PC-3 (cell line): ENCODE measurements at regions not wholly inside any gene's neighbourhood (a gene's known extent, or its start where the extent isn't known, plus 50 kb on each side); places are given as distances from the start of the nearest gene placed in this dataset.

Experiments
- EZH2 ChIP-seq: fragments of 300-600 bp; sonication (generic); IDR thresholded peaks from one replicate; pipeline ENCODE4 v1.6.1; 2017; ENCODE audit warnings: antibody characterized with exemption, mild to moderate bottlenecking, low read length; ENCODE audit not compliant: unreplicated experiment
- EZH2phosphoT487 ChIP-seq: fragments of 300-600 bp; sonication (generic); IDR thresholded peaks from 2 replicates; pipeline ENCODE4 v1.6.1; 2018; ENCODE audit warnings: mild to moderate bottlenecking, antibody characterized with exemption, low read length, borderline replicate concordance
- TF ChIP-seq, protein P1 (sequence below): fragments of 300-600 bp; sonication (generic); conservative IDR thresholded peaks from 2 replicates; pipeline ENCODE4 v1.5.1; 2017; ENCODE audit warnings: antibody characterized with exemption, low read depth, mild to moderate bottlenecking, low read length

GRCh38 chr5:130462516-130462915 lies 558.3 kb downstream of the CHSY3 start:
- TF ChIP-seq, protein P1, sequence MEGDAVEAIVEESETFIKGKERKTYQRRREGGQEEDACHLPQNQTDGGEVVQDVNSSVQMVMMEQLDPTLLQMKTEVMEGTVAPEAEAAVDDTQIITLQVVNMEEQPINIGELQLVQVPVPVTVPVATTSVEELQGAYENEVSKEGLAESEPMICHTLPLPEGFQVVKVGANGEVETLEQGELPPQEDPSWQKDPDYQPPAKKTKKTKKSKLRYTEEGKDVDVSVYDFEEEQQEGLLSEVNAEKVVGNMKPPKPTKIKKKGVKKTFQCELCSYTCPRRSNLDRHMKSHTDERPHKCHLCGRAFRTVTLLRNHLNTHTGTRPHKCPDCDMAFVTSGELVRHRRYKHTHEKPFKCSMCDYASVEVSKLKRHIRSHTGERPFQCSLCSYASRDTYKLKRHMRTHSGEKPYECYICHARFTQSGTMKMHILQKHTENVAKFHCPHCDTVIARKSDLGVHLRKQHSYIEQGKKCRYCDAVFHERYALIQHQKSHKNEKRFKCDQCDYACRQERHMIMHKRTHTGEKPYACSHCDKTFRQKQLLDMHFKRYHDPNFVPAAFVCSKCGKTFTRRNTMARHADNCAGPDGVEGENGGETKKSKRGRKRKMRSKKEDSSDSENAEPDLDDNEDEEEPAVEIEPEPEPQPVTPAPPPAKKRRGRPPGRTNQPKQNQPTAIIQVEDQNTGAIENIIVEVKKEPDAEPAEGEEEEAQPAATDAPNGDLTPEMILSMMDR: no peak
- TF ChIP-seq EZH2phosphoT487 (no peak), EZH2 (no peak)
